ENCODE measurements at regions not wholly inside any gene's neighbourhood (a gene's known extent, or its start where the extent isn't known, plus 50 kb on each side); places are given as distances from the start of the nearest gene placed in this dataset.

GRCh38 chr16:6562986-6563385 lies 769.7 kb upstream of the RBFOX1 start:
- H3K4me3 Mint-ChIP-seq (ENCODE audit: unreplicated experiment) = no peak overlapping the region
- H3K4me1 Mint-ChIP-seq (ENCODE audit: low read depth) = no peaks in the 10 kb centered on the region
- DNase-seq (ENCODE audit: low spot score) = no peak
- TF ChIP-seq, protein P1, sequence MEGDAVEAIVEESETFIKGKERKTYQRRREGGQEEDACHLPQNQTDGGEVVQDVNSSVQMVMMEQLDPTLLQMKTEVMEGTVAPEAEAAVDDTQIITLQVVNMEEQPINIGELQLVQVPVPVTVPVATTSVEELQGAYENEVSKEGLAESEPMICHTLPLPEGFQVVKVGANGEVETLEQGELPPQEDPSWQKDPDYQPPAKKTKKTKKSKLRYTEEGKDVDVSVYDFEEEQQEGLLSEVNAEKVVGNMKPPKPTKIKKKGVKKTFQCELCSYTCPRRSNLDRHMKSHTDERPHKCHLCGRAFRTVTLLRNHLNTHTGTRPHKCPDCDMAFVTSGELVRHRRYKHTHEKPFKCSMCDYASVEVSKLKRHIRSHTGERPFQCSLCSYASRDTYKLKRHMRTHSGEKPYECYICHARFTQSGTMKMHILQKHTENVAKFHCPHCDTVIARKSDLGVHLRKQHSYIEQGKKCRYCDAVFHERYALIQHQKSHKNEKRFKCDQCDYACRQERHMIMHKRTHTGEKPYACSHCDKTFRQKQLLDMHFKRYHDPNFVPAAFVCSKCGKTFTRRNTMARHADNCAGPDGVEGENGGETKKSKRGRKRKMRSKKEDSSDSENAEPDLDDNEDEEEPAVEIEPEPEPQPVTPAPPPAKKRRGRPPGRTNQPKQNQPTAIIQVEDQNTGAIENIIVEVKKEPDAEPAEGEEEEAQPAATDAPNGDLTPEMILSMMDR (IDR thresholded peaks at IDR 0.05) = no peak
- H3K36me3 Mint-ChIP-seq (ENCODE audit: low read depth) = no peaks in the 10 kb centered on the region
- H3K27ac Mint-ChIP-seq (ENCODE audit: unreplicated experiment) = no peak overlapping the region
- no peaks in the 10 kb centered on the region for H3K27me3 Mint-ChIP-seq (ENCODE audit: low read depth)
- H3K9me3 Mint-ChIP-seq (ENCODE audit: low read depth) = peaks cover 14% of the 10 kb centered on the region

GRCh38 chr16:6560306-6561100 lies 772.1 kb upstream of the RBFOX1 start:
- Mint-ChIP-seq H3K4me3 (ENCODE audit: unreplicated experiment) (no peak overlapping the region), H3K36me3 (ENCODE audit: low read depth) (no peaks in the 10 kb centered on the region), H3K27me3 (ENCODE audit: low read depth) (no peaks in the 10 kb centered on the region), H3K9me3 (ENCODE audit: low read depth) (peaks cover 12% of the 10 kb centered on the region), H3K27ac (ENCODE audit: unreplicated experiment) (no peak overlapping the region), H3K4me1 (ENCODE audit: low read depth) (no peaks in the 10 kb centered on the region)
- no peak for DNase-seq (ENCODE audit: low spot score)
- TF ChIP-seq, protein P1 (IDR thresholded peaks at IDR 0.05) = no peak

DNA sequence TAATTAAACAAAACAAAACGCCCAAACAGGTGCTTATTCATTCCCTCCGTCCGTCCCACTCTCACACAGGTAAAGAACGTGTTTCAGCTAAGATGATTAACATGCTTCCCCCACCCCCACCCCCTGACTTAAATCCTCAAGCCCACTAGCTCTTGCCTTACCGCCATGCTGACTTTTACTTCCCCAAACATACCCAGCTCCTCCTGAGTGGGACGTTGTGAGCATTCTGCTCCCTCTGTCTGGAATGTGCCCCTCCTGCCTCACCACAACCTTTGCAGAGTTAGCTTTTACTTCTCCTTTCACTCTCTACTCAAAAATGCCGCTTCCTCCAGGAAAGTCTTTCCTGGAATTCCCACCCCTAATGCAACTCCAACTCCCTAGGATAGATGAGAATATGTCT lies 774.0 kb upstream of the RBFOX1 start:
- Mint-ChIP-seq H3K36me3 (ENCODE audit: low read depth) (no peaks in the 10 kb centered on the region), H3K4me3 (ENCODE audit: unreplicated experiment) (no peak overlapping the region), H3K4me1 (ENCODE audit: low read depth) (no peaks in the 10 kb centered on the region), H3K27me3 (ENCODE audit: low read depth) (no peaks in the 10 kb centered on the region), H3K9me3 (ENCODE audit: low read depth) (peaks cover 5% of the 10 kb centered on the region), H3K27ac (ENCODE audit: unreplicated experiment) (no peak overlapping the region)
- TF ChIP-seq, protein P1 (IDR thresholded peaks at IDR 0.05) = no peak
- no peak for DNase-seq (ENCODE audit: low spot score)

- Mint-ChIP-seq H3K9me3 (ENCODE audit: low read depth) (peaks cover 5% of the 10 kb centered on the region), H3K4me1 (ENCODE audit: low read depth) (no peaks in the 10 kb centered on the region), H3K36me3 (ENCODE audit: low read depth) (no peaks in the 10 kb centered on the region), H3K27ac (ENCODE audit: unreplicated experiment) (no peak overlapping the region), H3K27me3 (ENCODE audit: low read depth) (no peaks in the 10 kb centered on the region), H3K4me3 (ENCODE audit: unreplicated experiment) (no peak overlapping the region)
- no peak for DNase-seq (ENCODE audit: low spot score)
- TF ChIP-seq, protein P1 (IDR thresholded peaks at IDR 0.05) = no peak
These were observed 774.5 kb upstream of the RBFOX1 start for GRCh38 chr16:6558126-6558525.

DNA sequence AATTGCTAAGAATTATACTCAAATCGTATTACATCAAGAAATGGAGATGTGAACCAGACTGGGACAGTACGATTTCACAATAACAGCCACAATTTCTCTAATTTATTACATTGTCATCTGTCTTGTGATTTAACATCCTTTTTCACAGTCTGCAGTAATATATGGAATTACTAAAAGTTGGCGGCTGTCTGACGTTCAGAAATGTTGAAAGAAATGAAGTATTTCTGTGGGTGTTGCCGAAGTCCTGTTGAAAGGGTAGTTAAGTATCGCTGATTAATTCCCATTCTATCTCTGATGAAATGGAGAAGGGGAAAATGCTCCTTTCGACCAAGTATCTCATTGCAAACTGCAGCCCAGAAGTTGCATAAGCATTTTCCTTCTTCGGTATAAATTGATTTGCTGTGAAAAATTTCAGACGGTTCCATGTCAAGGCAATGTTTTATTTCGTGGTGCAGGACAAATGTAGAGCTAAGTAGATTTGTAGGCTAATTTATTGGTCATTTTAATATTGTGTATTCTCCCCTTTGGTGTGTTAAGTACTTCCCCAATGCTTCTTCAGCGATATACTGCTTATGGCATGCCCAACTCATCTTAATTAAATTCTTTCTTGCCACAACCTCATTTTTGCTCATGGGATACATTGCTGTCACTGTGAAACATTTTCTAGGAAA lies 775.2 kb upstream of the RBFOX1 start:
- Mint-ChIP-seq H3K4me3 (ENCODE audit: unreplicated experiment) (no peak overlapping the region), H3K4me1 (ENCODE audit: low read depth) (no peaks in the 10 kb centered on the region), H3K27ac (ENCODE audit: unreplicated experiment) (no peak overlapping the region), H3K9me3 (ENCODE audit: low read depth) (peaks cover 5% of the 10 kb centered on the region), H3K27me3 (ENCODE audit: low read depth) (no peaks in the 10 kb centered on the region), H3K36me3 (ENCODE audit: low read depth) (no peaks in the 10 kb centered on the region)
- no peak for DNase-seq (ENCODE audit: low spot score)
- TF ChIP-seq, protein P1 (IDR thresholded peaks at IDR 0.05) = no peak

Measured in chondrocyte (in vitro differentiated cells).